ENCODE measurements at regions not wholly inside any gene's neighbourhood (a gene's known extent, or its start where the extent isn't known, plus 50 kb on each side); places are given as distances from the start of the nearest gene placed in this dataset.
A peak's percentile ranks its signal among the peaks of the same experiment; 100 is the strongest.

GRCh38 chr10:111999205-111999914 is 184.2 kb downstream of the GPAM start:
- Histone ChIP-seq H3K27me3 (ENCODE audit: control insufficient read depth in 2 of 2, insufficient read depth in 2 of 2, low read length in 2 of 2) (no peaks in the 10 kb centered on the region), H3K4me3 (ENCODE audit: low read length) (no peak overlapping the region), H3K27ac (ENCODE audit: low read depth, low read length) (no peak overlapping the region), H3K4me1 (ENCODE audit: control insufficient read depth in 2 of 2, insufficient read depth in 2 of 2, low read length in 2 of 2) (no peaks in the 10 kb centered on the region), H3K36me3 (ENCODE audit: control insufficient read depth in 2 of 3, insufficient read depth in 3 of 3, low read length in 3 of 3) (no peaks in the 10 kb centered on the region), H3K9me3 (ENCODE audit: control insufficient read depth in 2 of 3, low read length in 3 of 3) (no peaks in the 10 kb centered on the region)
- Mint-ChIP-seq H3K9me3 (peaks cover 0 to 12% (median 0%) of the 10 kb centered on the region in 11 donors), H3K4me3 (no peak overlapping the region), H3K36me3 (no peaks in the 10 kb centered on the region), H3K27ac (no peak overlapping the region), H3K27me3 (peaks cover 0 to 19% (median 12%) of the 10 kb centered on the region in 5 donors), H3K4me1 (peaks cover 0 to 2% (median 0%) of the 10 kb centered on the region in 7 donors)
- DNase-seq (no peak), ATAC-seq (no peak)
- CTCF ChIA-PET: no interaction called here
- intact Hi-C loops (cut with micrococcal nuclease): no loop called here
- POLR2A ChIA-PET: interaction anchor here (0.8 kb wide), 1 partner anchor 10 kb away, joined by 3 read pairs; no protein-coding TSS in a partner anchor

- peaks cover 0 to 2% (median 0%) of the 10 kb centered on the region in 7 donors for H3K4me1 Mint-ChIP-seq
- Histone ChIP-seq H3K4me3 (ENCODE audit: low read length) (no peak overlapping the region), H3K27me3 (ENCODE audit: control insufficient read depth in 2 of 2, insufficient read depth in 2 of 2, low read length in 2 of 2) (no peaks in the 10 kb centered on the region), H3K36me3 (ENCODE audit: control insufficient read depth in 2 of 3, insufficient read depth in 3 of 3, low read length in 3 of 3) (no peaks in the 10 kb centered on the region), H3K4me1 (ENCODE audit: control insufficient read depth in 2 of 2, insufficient read depth in 2 of 2, low read length in 2 of 2) (no peaks in the 10 kb centered on the region), H3K27ac (ENCODE audit: low read depth, low read length) (no peak overlapping the region), H3K9me3 (ENCODE audit: control insufficient read depth in 2 of 3, low read length in 3 of 3) (no peaks in the 10 kb centered on the region)
- CTCF ChIA-PET: no interaction called here
- peaks cover 0 to 12% (median 0%) of the 10 kb centered on the region in 11 donors for H3K9me3 Mint-ChIP-seq
- DNase-seq (no peak), ATAC-seq (no peak)
- intact Hi-C loops (cut with micrococcal nuclease): no loop called here
- no peak overlapping the region for H3K27ac Mint-ChIP-seq
- no peak overlapping the region for H3K4me3 Mint-ChIP-seq
- H3K27me3 Mint-ChIP-seq: peaks cover 0 to 17% (median 12%) of the 10 kb centered on the region in 5 donors
- POLR2A ChIA-PET: interaction anchor here (0.8 kb wide), 1 partner anchor 10 kb away, joined by 3 read pairs; no protein-coding TSS in a partner anchor
- no peaks in the 10 kb centered on the region for H3K36me3 Mint-ChIP-seq
Observed at GRCh38 chr10:111999915-112000302, 183.7 kb downstream of the GPAM start.

GRCh38 chr10:112000466-112000865 is 183.1 kb downstream of the GPAM start:
- intact Hi-C loops (cut with micrococcal nuclease): no loop called here
- H3K36me3 Mint-ChIP-seq: no peaks in the 10 kb centered on the region
- no peak overlapping the region for H3K27ac Mint-ChIP-seq
- Histone ChIP-seq H3K4me1 (ENCODE audit: control insufficient read depth in 2 of 2, insufficient read depth in 2 of 2, low read length in 2 of 2) (no peaks in the 10 kb centered on the region), H3K36me3 (ENCODE audit: control insufficient read depth in 2 of 3, insufficient read depth in 3 of 3, low read length in 3 of 3) (no peaks in the 10 kb centered on the region), H3K27ac (ENCODE audit: low read depth, low read length) (no peak overlapping the region), H3K27me3 (ENCODE audit: control insufficient read depth in 2 of 2, insufficient read depth in 2 of 2, low read length in 2 of 2) (no peaks in the 10 kb centered on the region), H3K9me3 (ENCODE audit: control insufficient read depth in 2 of 3, low read length in 3 of 3) (no peaks in the 10 kb centered on the region), H3K4me3 (ENCODE audit: low read length) (no peak overlapping the region)
- DNase-seq: no peak
- ATAC-seq: no peak
- H3K27me3 Mint-ChIP-seq: peaks cover 0 to 17% (median 12%) of the 10 kb centered on the region in 5 donors
- H3K4me3 Mint-ChIP-seq: no peak overlapping the region
- POLR2A ChIA-PET: interaction anchor here (0.8 kb wide), 1 partner anchor 9 kb away, joined by 3 read pairs; no protein-coding TSS in a partner anchor
- H3K4me1 Mint-ChIP-seq: peaks cover 0 to 2% (median 0%) of the 10 kb centered on the region in 7 donors
- CTCF ChIA-PET: no interaction called here
- peaks cover 0 to 9% (median 0%) of the 10 kb centered on the region in 11 donors for H3K9me3 Mint-ChIP-seq

- peaks cover 0 to 14% (median 10%) of the 10 kb centered on the region in 5 donors for H3K27me3 Mint-ChIP-seq
Observed at GRCh38 chr10:112002206-112002605, 181.4 kb downstream of the GPAM start.

GRCh38 chr10:112004075-112004474 is 179.5 kb downstream of the GPAM start:
- ATAC-seq (no peak), DNase-seq (no peak)
- ChIA-PET POLR2A (no interaction called here), CTCF (no interaction called here)
- no peaks in the 10 kb centered on the region for H3K36me3 ChIP-seq (ENCODE audit: control insufficient read depth in 2 of 3, insufficient read depth in 3 of 3, low read length in 3 of 3)
- Mint-ChIP-seq H3K4me1 (no peaks in the 10 kb centered on the region), H3K4me3 (no peak overlapping the region), H3K27me3 (peaks cover 0 to 9% (median 5%) of the 10 kb centered on the region in 5 donors), H3K27ac (no peak overlapping the region), H3K9me3 (peaks cover 0 to 5% (median 0%) of the 10 kb centered on the region in 11 donors), H3K36me3 (no peaks in the 10 kb centered on the region)
- intact Hi-C loops (cut with micrococcal nuclease): no loop called here
- H3K27ac ChIP-seq (ENCODE audit: low read depth, low read length): no peak overlapping the region
- H3K27me3 ChIP-seq (ENCODE audit: control insufficient read depth in 2 of 2, insufficient read depth in 2 of 2, low read length in 2 of 2): no peaks in the 10 kb centered on the region
- H3K4me3 ChIP-seq (ENCODE audit: low read length): no peak overlapping the region
- H3K4me1 ChIP-seq (ENCODE audit: control insufficient read depth in 2 of 2, insufficient read depth in 2 of 2, low read length in 2 of 2): no peaks in the 10 kb centered on the region
- no peaks in the 10 kb centered on the region for H3K9me3 ChIP-seq (ENCODE audit: control insufficient read depth in 2 of 3, low read length in 3 of 3)

More at GRCh38 chr10:112002206-112002605, 181.4 kb downstream of the GPAM start:
- H3K36me3 Mint-ChIP-seq: no peaks in the 10 kb centered on the region
- peaks cover 0 to 5% (median 0%) of the 10 kb centered on the region in 11 donors for H3K9me3 Mint-ChIP-seq
- no peak overlapping the region for H3K27ac Mint-ChIP-seq
- intact Hi-C loops (cut with micrococcal nuclease): no loop called here
- H3K36me3 ChIP-seq (ENCODE audit: control insufficient read depth in 2 of 3, insufficient read depth in 3 of 3, low read length in 3 of 3): no peaks in the 10 kb centered on the region
- H3K27me3 ChIP-seq (ENCODE audit: control insufficient read depth in 2 of 2, insufficient read depth in 2 of 2, low read length in 2 of 2): no peaks in the 10 kb centered on the region
- H3K4me1 Mint-ChIP-seq: no peaks in the 10 kb centered on the region
- H3K9me3 ChIP-seq (ENCODE audit: control insufficient read depth in 2 of 3, low read length in 3 of 3): no peaks in the 10 kb centered on the region
- no peak for ATAC-seq
- CTCF ChIA-PET: no interaction called here
- DNase-seq: no peak
- H3K4me3 ChIP-seq (ENCODE audit: low read length): no peak overlapping the region
- H3K4me1 ChIP-seq (ENCODE audit: control insufficient read depth in 2 of 2, insufficient read depth in 2 of 2, low read length in 2 of 2): no peaks in the 10 kb centered on the region
- POLR2A ChIA-PET: no interaction called here
- H3K4me3 Mint-ChIP-seq: no peak overlapping the region
- H3K27ac ChIP-seq (ENCODE audit: low read depth, low read length): no peak overlapping the region

GRCh38 chr10:112005044-112005443 is 178.5 kb downstream of the GPAM start:
- CTCF ChIA-PET: no interaction called here
- Mint-ChIP-seq H3K36me3 (no peaks in the 10 kb centered on the region), H3K9me3 (peaks cover 0 to 5% (median 0%) of the 10 kb centered on the region in 11 donors), H3K4me3 (no peak overlapping the region), H3K27me3 (peaks cover 0 to 8% (median 5%) of the 10 kb centered on the region in 5 donors), H3K4me1 (no peaks in the 10 kb centered on the region), H3K27ac (no peak overlapping the region)
- Histone ChIP-seq H3K27ac (ENCODE audit: low read depth, low read length) (no peak overlapping the region), H3K36me3 (ENCODE audit: control insufficient read depth in 2 of 3, insufficient read depth in 3 of 3, low read length in 3 of 3) (no peaks in the 10 kb centered on the region), H3K4me1 (ENCODE audit: control insufficient read depth in 2 of 2, insufficient read depth in 2 of 2, low read length in 2 of 2) (no peaks in the 10 kb centered on the region), H3K9me3 (ENCODE audit: control insufficient read depth in 2 of 3, low read length in 3 of 3) (no peaks in the 10 kb centered on the region), H3K4me3 (ENCODE audit: low read length) (no peak overlapping the region), H3K27me3 (ENCODE audit: control insufficient read depth in 2 of 2, insufficient read depth in 2 of 2, low read length in 2 of 2) (no peaks in the 10 kb centered on the region)
- POLR2A ChIA-PET: no interaction called here
- intact Hi-C loops (cut with micrococcal nuclease): no loop called here
- DNase-seq: no peak
- no peak for ATAC-seq

GRCh38 chr10:112006407-112006806 is 177.2 kb downstream of the GPAM start:
- no peak overlapping the region for H3K27ac Mint-ChIP-seq
- peak overlapping the region in 1 of 10 donors; percentile 20 for H3K4me3 Mint-ChIP-seq
- CTCF ChIA-PET: no interaction called here
- Histone ChIP-seq H3K36me3 (ENCODE audit: control insufficient read depth in 2 of 3, insufficient read depth in 3 of 3, low read length in 3 of 3) (no peaks in the 10 kb centered on the region), H3K4me3 (ENCODE audit: low read length) (no peak overlapping the region), H3K27ac (ENCODE audit: low read depth, low read length) (no peak overlapping the region), H3K9me3 (ENCODE audit: control insufficient read depth in 2 of 3, low read length in 3 of 3) (no peaks in the 10 kb centered on the region), H3K4me1 (ENCODE audit: control insufficient read depth in 2 of 2, insufficient read depth in 2 of 2, low read length in 2 of 2) (no peaks in the 10 kb centered on the region), H3K27me3 (ENCODE audit: control insufficient read depth in 2 of 2, insufficient read depth in 2 of 2, low read length in 2 of 2) (no peaks in the 10 kb centered on the region)
- H3K9me3 Mint-ChIP-seq: peaks cover 0 to 4% (median 0%) of the 10 kb centered on the region in 11 donors
- no peaks in the 10 kb centered on the region for H3K36me3 Mint-ChIP-seq
- ATAC-seq (no peak), DNase-seq (no peak)
- POLR2A ChIA-PET: no interaction called here
- intact Hi-C loops (cut with micrococcal nuclease): no loop called here
- H3K27me3 Mint-ChIP-seq: peaks cover 0 to 14% (median 1%) of the 10 kb centered on the region in 5 donors
- H3K4me1 Mint-ChIP-seq: no peaks in the 10 kb centered on the region

Data from naive thymus-derived CD4-positive, alpha-beta T cell (primary cell).